Gastroesophageal sphincter (tissue), 4 donors: ENCODE measurements at regions not wholly inside any gene's neighbourhood (a gene's known extent, or its start where the extent isn't known, plus 50 kb on each side); places are given as distances from the start of the nearest gene placed in this dataset.

ENCODE experiments used
- ATAC-seq: fragments of 150-250 bp; one replicate; pipeline ENCODE4 v1.9.1; 2016; ENCODE audit warnings: mild to moderate bottlenecking, moderate library complexity
- H3K27ac ChIP-seq, 4 donors: fragments of 200-600 bp; sonication (generic) in 3 of 4; 1 replicate in 3 of 4; 2 replicates in 1 of 4; pipeline ENCODE4 v1.5.1; 2016 to 2019
- H3K27me3 ChIP-seq: fragments of 200-600 bp; sonication (generic); one replicate; pipeline ENCODE4 v1.5.1; 2019
- H3K36me3 ChIP-seq, 2 donors: fragments of 200-600 bp; sonication (generic); one replicate each; pipeline ENCODE4 v1.5.1; 2019; ENCODE audit warnings: control low read depth in 1 of 2
- H3K4me1 ChIP-seq, 3 donors: fragments of 200-600 bp; sonication (generic); 1 replicate in 2 of 3; 2 replicates in 1 of 3; pipeline ENCODE4 v1.5.1; 2016 to 2019; ENCODE audit warnings: control low read depth in 2 of 3
- H3K4me3 ChIP-seq, 2 donors: fragments of 200-600 bp; sonication (generic); one replicate each; pipeline ENCODE4 v1.5.1; 2019; ENCODE audit warnings: mild to moderate bottlenecking in 1 of 2, moderate library complexity in 1 of 2
- H3K9me3 ChIP-seq, 3 donors: fragments of 200-600 bp; sonication (generic); one replicate each; pipeline ENCODE4 v1.5.1; 2017 to 2019; ENCODE audit warnings: control low read depth in 2 of 3
- CTCF ChIP-seq, 4 experiments: fragments of 200-600 bp in 2 of 4; fragments of 450-650 bp in 2 of 4; sonication (generic) in 1 of 4; IDR thresholded peaks; one replicate each; pipeline ENCODE4 v1.5.1; 2017 to 2019; ENCODE audit warnings: antibody characterized with exemption in 4 of 4, mild to moderate bottlenecking in 2 of 4, moderate library complexity in 2 of 4
- EP300 ChIP-seq: sonication (generic); formaldehyde crosslinking; IDR thresholded peaks from one replicate; pipeline ENCODE4 v1.6.1; 2017; ENCODE audit warnings: antibody characterized with exemption, mild to moderate bottlenecking
- POLR2A ChIP-seq, 2 donors: fragments of 450-650 bp; IDR thresholded peaks; one replicate each; pipeline ENCODE4 v1.6.1; 2017; ENCODE audit warnings: antibody characterized with exemption in 2 of 2, mild to moderate bottlenecking in 2 of 2, moderate library complexity in 1 of 2
- POLR2AphosphoS5 ChIP-seq: sonication (generic); formaldehyde crosslinking; IDR thresholded peaks from one replicate; pipeline ENCODE4 v1.6.1; 2017; ENCODE audit warnings: antibody characterized with exemption
- WGBS, 2 donors: methylation state at CpG; one replicate each; pipeline ENCODE4 v1.1.5; 2018; ENCODE audit warnings: low coverage in 1 of 2; 5-methylcytosine and 5-hydroxymethylcytosine counted together

DNA sequence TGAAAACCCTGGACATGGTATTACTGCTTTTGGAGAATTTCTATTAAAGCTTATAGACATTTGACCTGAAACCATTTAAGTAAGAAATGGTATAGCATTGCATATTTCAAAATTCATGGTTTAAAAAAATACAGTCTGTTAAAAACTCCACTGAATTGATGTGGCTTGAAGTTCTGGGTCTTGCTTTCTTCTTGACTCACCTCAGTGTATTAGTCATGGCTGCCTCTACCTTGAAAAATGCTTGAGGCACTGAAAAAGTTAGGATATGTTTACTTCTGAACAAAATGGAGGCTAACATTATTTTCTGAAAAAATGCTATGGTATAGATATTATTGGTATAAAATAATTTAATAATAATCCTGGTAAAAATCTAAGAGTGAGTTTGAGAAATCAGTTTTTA lies 349.2 kb downstream of the AASDHPPT start:
- no peaks in the 10 kb centered on the region for H3K9me3 ChIP-seq
- H3K4me1 ChIP-seq, result no peaks in the 10 kb centered on the region
- no peak overlapping the region for H3K27ac ChIP-seq
- no peaks in the 10 kb centered on the region for H3K36me3 ChIP-seq
- H3K27me3 ChIP-seq, result no peaks in the 10 kb centered on the region
- no peak for TF ChIP-seq POLR2A (IDR thresholded peaks at IDR 0.05)
- TF ChIP-seq CTCF (IDR thresholded peaks at IDR 0.05), result no peak
- TF ChIP-seq POLR2AphosphoS5, result no peak
- TF ChIP-seq EP300, result no peak
- ATAC-seq, result no peak
- no peak overlapping the region for H3K4me3 ChIP-seq

GRCh38 chr11:106427736-106428135 lies 350.3 kb downstream of the AASDHPPT start:
- Histone ChIP-seq H3K4me3 (no peak overlapping the region), H3K36me3 (no peaks in the 10 kb centered on the region), H3K4me1 (no peaks in the 10 kb centered on the region), H3K9me3 (no peaks in the 10 kb centered on the region), H3K27ac (no peak overlapping the region), H3K27me3 (no peaks in the 10 kb centered on the region)
- 62 to 73% methylated on average over 2 of the region's 2 CpGs for WGBS, 2 donors
- TF ChIP-seq EP300 (no peak), POLR2AphosphoS5 (no peak), CTCF (IDR thresholded peaks at IDR 0.05) (no peak), POLR2A (IDR thresholded peaks at IDR 0.05) (no peak)
- no peak for ATAC-seq

GRCh38 chr11:106442032-106442431 lies 364.6 kb downstream of the AASDHPPT start:
- peaks cover 0 to 6% (median 0%) of the 10 kb centered on the region in 3 donors for H3K4me1 ChIP-seq
- no peak overlapping the region for H3K27ac ChIP-seq
- 50 to 100% methylated on average over 1 of the region's 1 CpG for WGBS, 2 donors
- no peaks in the 10 kb centered on the region for H3K9me3 ChIP-seq
- no peaks in the 10 kb centered on the region for H3K36me3 ChIP-seq
- H3K27me3 ChIP-seq, result no peaks in the 10 kb centered on the region
- no peak for TF ChIP-seq POLR2AphosphoS5
- no peak for TF ChIP-seq POLR2A (IDR thresholded peaks at IDR 0.05)
- TF ChIP-seq EP300, result no peak
- no peak for TF ChIP-seq CTCF (IDR thresholded peaks at IDR 0.05)
- H3K4me3 ChIP-seq, result no peak overlapping the region
- ATAC-seq, result no peak

DNA sequence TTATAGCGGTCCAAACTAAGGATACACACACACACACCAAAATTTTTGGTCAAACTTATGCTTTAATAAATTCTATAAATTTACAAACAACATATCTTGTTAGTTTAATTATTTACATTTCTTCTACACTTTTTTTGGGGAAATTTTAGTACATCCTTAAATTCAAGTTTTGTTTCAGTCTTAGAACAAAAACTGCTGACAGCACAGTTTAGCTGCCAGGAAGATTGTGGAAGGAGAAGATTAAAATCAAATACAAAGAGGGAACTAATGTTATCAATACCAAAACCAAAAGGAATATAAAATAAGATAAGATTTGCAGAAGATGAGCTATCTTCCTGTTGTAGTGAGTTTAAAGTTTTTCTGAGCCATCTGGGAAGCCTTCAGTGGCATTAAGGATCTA lies 368.8 kb downstream of the AASDHPPT start:
- Histone ChIP-seq H3K27ac (no peak overlapping the region), H3K4me3 (no peak overlapping the region), H3K27me3 (no peaks in the 10 kb centered on the region), H3K9me3 (no peaks in the 10 kb centered on the region), H3K4me1 (peaks cover 0 to 8% (median 0%) of the 10 kb centered on the region in 3 donors), H3K36me3 (no peaks in the 10 kb centered on the region)
- no peak for ATAC-seq
- 100% methylated on average over 1 of the region's 1 CpG for WGBS, 2 donors
- TF ChIP-seq POLR2A (IDR thresholded peaks at IDR 0.05), result no peak
- TF ChIP-seq POLR2AphosphoS5, result no peak
- no peak for TF ChIP-seq CTCF (IDR thresholded peaks at IDR 0.05)
- TF ChIP-seq EP300, result no peak

GRCh38 chr11:106446955-106447354 lies 369.5 kb downstream of the AASDHPPT start:
- Histone ChIP-seq H3K4me3 (no peak overlapping the region), H3K27ac (no peak overlapping the region), H3K9me3 (no peaks in the 10 kb centered on the region), H3K27me3 (no peaks in the 10 kb centered on the region), H3K36me3 (no peaks in the 10 kb centered on the region), H3K4me1 (peaks cover 0 to 8% (median 0%) of the 10 kb centered on the region in 3 donors)
- TF ChIP-seq EP300, result no peak
- TF ChIP-seq POLR2AphosphoS5, result no peak
- no peak for TF ChIP-seq POLR2A (IDR thresholded peaks at IDR 0.05)
- TF ChIP-seq CTCF (IDR thresholded peaks at IDR 0.05), result no peak
- no peak for ATAC-seq
- WGBS, 2 donors, result 30 to 32% methylated on average over 4 of the region's 4 CpGs
